Osteoblast (primary cell): ENCODE measurements at regions not wholly inside any gene's neighbourhood (a gene's known extent, or its start where the extent isn't known, plus 50 kb on each side); places are given as distances from the start of the nearest gene placed in this dataset.

ENCODE experiments used
- DNase-seq: peaks from one replicate; pipeline ENCODE4 v3.0.0; 2011; ENCODE audit warnings: low spot score, mixed read lengths; ENCODE audit not compliant: insufficient read length; ENCODE audit errors: missing footprints
- H2AFZ ChIP-seq: 2 replicates; pipeline ENCODE4 v1.6.0; 2011; ENCODE audit warnings: mild to moderate bottlenecking, low read length
- H3K27ac ChIP-seq: 2 replicates; pipeline ENCODE4 v1.5.1; 2011; ENCODE audit warnings: mild to moderate bottlenecking, low read depth, low read length, moderate library complexity
- H3K27me3 ChIP-seq: 2 replicates; pipeline ENCODE4 v1.6.0; 2012; ENCODE audit warnings: mild to moderate bottlenecking, control low read depth, inconsistent platforms, low read length, moderate library complexity; ENCODE audit not compliant: insufficient read depth
- H3K36me3 ChIP-seq: 2 replicates; pipeline ENCODE4 v1.5.1; 2011; ENCODE audit warnings: mild to moderate bottlenecking, low read length, control low read depth, moderate library complexity; ENCODE audit not compliant: insufficient read depth
- H3K4me1 ChIP-seq: 2 replicates; pipeline ENCODE4 v1.5.1; 2011; ENCODE audit warnings: mild to moderate bottlenecking, low read length, control low read depth, moderate library complexity; ENCODE audit not compliant: insufficient read depth
- H3K4me2 ChIP-seq: 2 replicates; pipeline ENCODE4 v1.6.0; 2011; ENCODE audit warnings: mild to moderate bottlenecking, low read length; ENCODE audit not compliant: insufficient read depth
- H3K4me3 ChIP-seq: fragments of 200-600 bp; sonication (generic); 3 replicates; pipeline ENCODE4 v1.5.1; 2012; ENCODE audit warnings: mild to moderate bottlenecking, low read length, inconsistent platforms; ENCODE audit not compliant: insufficient read depth
- H3K79me2 ChIP-seq: 2 replicates; pipeline ENCODE4 v1.6.0; 2012; ENCODE audit warnings: mild to moderate bottlenecking, low read length, control low read depth, inconsistent platforms; ENCODE audit not compliant: insufficient read depth
- H3K9me3 ChIP-seq: 2 replicates; pipeline ENCODE4 v1.5.1; 2011; ENCODE audit warnings: low read depth, low read length, control low read depth
- H4K20me1 ChIP-seq: 2 replicates; pipeline ENCODE4 v1.6.0; 2012; ENCODE audit warnings: mild to moderate bottlenecking, low read length, control low read depth; ENCODE audit not compliant: insufficient read depth
- TF ChIP-seq, protein P1 (sequence below): IDR thresholded peaks from 2 replicates; pipeline ENCODE4 v1.5.1; 2011; ENCODE audit warnings: mild to moderate bottlenecking, low read depth, low read length, moderate library complexity; ENCODE audit errors: extremely low read depth

DNA sequence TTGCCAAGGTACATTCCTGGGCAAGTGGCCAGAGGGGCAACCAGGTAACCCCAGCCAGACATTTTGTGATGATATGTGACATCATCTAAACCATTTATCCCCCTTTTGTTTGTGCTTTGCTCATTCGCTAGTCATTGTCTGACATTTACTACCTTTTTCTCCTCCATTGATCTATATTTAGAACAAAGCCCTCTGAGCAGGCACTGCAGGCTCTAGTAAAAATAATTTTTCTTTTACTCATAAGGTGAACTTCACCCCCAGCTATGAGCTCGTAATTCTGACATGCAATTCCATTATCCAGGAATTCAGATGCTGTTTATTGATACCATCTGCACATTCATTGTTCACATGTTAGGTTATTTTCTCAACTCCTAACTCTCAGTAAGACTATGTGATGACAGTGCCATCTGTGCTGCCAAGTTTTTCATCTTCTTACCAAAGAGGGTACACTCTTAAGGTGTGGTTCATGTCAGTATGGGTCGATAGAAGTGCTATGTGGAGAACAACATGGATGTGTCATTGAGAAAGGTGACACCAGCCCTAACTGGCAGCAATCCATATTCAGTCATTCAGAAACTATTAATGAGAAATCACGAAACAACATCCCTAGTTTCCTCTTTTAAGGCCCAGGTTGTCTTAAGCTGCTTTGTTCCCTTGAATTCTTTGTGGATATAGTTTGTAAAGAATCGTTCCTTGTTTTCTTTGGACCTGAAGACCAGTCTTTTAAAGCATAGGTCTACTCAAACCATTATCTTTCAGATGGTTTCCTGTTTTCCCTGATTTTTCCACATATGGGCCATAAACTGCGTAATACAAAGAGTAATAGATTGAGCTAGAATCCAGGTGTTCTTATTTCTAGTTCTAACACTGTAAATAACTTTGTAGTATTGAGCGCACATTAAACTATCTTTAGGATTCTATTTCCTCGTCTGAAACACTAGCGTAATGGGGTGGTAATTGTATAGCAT, 978.1 kb upstream of the CDH2 start:
- TF ChIP-seq, protein P1, sequence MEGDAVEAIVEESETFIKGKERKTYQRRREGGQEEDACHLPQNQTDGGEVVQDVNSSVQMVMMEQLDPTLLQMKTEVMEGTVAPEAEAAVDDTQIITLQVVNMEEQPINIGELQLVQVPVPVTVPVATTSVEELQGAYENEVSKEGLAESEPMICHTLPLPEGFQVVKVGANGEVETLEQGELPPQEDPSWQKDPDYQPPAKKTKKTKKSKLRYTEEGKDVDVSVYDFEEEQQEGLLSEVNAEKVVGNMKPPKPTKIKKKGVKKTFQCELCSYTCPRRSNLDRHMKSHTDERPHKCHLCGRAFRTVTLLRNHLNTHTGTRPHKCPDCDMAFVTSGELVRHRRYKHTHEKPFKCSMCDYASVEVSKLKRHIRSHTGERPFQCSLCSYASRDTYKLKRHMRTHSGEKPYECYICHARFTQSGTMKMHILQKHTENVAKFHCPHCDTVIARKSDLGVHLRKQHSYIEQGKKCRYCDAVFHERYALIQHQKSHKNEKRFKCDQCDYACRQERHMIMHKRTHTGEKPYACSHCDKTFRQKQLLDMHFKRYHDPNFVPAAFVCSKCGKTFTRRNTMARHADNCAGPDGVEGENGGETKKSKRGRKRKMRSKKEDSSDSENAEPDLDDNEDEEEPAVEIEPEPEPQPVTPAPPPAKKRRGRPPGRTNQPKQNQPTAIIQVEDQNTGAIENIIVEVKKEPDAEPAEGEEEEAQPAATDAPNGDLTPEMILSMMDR: no peak
- H3K27me3 ChIP-seq: no peaks in the 10 kb centered on the region
- peak overlapping the region; percentile 53 for H3K4me2 ChIP-seq
- H3K4me1 ChIP-seq: peaks cover 39% of the 10 kb centered on the region
- peak overlapping the region; percentile 90 for H3K27ac ChIP-seq
- no peaks in the 10 kb centered on the region for H3K79me2 ChIP-seq
- peak; percentile 32 for DNase-seq
- H3K36me3 ChIP-seq: no peaks in the 10 kb centered on the region
- no peaks in the 10 kb centered on the region for H4K20me1 ChIP-seq
- H3K4me3 ChIP-seq: no peak overlapping the region
- no peaks in the 10 kb centered on the region for H3K9me3 ChIP-seq
- peak overlapping the region; percentile 1 for H2AFZ ChIP-seq

DNA sequence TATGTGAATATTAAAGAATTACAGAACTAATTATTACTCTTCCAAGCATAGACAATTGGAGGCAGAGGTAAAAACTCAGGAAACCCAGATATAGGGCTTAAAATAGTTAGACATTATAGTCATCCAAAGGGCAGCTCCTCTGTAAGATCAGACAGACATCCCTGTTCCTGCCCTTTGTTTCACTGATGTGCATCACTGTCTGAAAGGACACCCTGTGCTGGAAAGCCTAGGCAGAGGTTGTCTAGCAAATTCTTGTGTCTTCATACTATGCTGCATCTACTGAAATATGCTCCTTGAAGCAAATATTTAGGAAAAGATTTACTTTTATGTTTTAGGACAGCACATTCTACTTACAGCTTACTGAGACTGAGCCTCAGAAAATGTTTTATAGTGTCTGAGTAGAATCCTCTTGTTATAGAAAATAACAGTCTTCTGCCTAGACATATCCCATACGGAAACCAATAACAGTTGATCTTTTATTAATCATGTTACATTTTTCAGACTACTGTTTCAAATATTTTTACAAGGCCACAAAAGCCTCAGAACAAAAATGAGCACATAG, 977.3 kb upstream of the CDH2 start:
- H3K79me2 ChIP-seq: no peaks in the 10 kb centered on the region
- H3K4me2 ChIP-seq: peak overlapping the region; percentile 53
- DNase-seq: no peak
- no peak overlapping the region for H2AFZ ChIP-seq
- TF ChIP-seq, protein P1: no peak
- no peak overlapping the region for H3K4me3 ChIP-seq
- no peaks in the 10 kb centered on the region for H3K36me3 ChIP-seq
- H4K20me1 ChIP-seq: no peaks in the 10 kb centered on the region
- H3K4me1 ChIP-seq: peaks cover 39% of the 10 kb centered on the region
- H3K27me3 ChIP-seq: no peaks in the 10 kb centered on the region
- peak overlapping the region; percentile 90 for H3K27ac ChIP-seq
- no peaks in the 10 kb centered on the region for H3K9me3 ChIP-seq

DNA sequence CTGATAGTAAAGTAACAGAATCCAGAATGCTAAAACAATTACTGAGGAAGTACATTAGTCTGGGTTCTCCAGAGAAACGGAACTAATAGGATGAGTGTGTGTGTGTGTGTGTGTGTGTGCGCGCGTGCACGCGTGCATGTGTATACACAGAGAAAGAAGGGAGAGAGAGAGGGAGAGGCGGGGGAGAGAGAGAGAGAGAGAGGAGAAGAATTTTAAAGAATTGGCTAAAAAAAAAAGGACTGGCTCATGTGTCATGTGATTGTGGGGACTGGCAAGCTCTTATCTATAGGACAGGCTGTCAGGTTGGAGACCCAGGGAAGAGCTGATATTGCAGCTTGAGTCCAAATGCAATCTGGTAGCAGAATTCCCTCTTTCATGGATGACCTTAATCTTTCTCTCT, 976.2 kb upstream of the CDH2 start:
- Histone ChIP-seq H4K20me1 (no peaks in the 10 kb centered on the region), H3K4me3 (no peak overlapping the region), H2AFZ (peak overlapping the region; percentile 9), H3K79me2 (no peaks in the 10 kb centered on the region), H3K4me2 (no peak overlapping the region), H3K27ac (no peak overlapping the region), H3K36me3 (no peaks in the 10 kb centered on the region), H3K4me1 (peaks cover 36% of the 10 kb centered on the region), H3K9me3 (no peaks in the 10 kb centered on the region), H3K27me3 (no peaks in the 10 kb centered on the region)
- TF ChIP-seq, protein P1: no peak
- no peak for DNase-seq

DNA sequence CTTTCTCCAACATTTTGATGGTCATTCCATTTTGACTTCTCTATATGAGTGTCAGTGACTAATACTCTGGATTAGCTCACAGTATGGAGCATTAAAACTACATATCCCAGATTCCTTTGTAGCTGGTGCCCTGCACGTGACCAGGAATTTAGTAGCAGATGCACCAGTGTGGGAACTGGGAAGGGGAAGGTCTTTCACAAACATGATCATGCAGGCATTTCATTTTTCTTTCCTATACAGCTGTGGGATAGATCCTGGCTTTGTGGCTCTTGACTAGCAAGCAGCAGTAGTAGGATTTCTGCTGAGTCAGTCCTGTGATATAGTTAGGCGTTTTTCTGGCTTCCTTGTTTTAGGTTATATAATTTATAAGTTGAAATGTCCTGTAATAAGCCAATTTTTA, 971.0 kb upstream of the CDH2 start:
- Histone ChIP-seq H3K4me2 (peak overlapping the region; percentile 37), H3K27ac (peak overlapping the region; percentile 21), H2AFZ (peak overlapping the region; percentile 71)

More for the DNA sequence above, 971.0 kb upstream of the CDH2 start:
- Histone ChIP-seq H3K79me2 (no peaks in the 10 kb centered on the region), H3K9me3 (no peaks in the 10 kb centered on the region), H4K20me1 (no peaks in the 10 kb centered on the region), H3K36me3 (no peaks in the 10 kb centered on the region), H3K4me3 (no peak overlapping the region), H3K4me1 (peaks cover 4% of the 10 kb centered on the region), H3K27me3 (no peaks in the 10 kb centered on the region)
- TF ChIP-seq, protein P1: no peak
- DNase-seq: no peak
